ENCODE measurements at regions not wholly inside any gene's neighbourhood (a gene's known extent, or its start where the extent isn't known, plus 50 kb on each side); places are given as distances from the start of the nearest gene placed in this dataset.
A peak's percentile ranks its signal among the peaks of the same experiment; 100 is the strongest.

DNA sequence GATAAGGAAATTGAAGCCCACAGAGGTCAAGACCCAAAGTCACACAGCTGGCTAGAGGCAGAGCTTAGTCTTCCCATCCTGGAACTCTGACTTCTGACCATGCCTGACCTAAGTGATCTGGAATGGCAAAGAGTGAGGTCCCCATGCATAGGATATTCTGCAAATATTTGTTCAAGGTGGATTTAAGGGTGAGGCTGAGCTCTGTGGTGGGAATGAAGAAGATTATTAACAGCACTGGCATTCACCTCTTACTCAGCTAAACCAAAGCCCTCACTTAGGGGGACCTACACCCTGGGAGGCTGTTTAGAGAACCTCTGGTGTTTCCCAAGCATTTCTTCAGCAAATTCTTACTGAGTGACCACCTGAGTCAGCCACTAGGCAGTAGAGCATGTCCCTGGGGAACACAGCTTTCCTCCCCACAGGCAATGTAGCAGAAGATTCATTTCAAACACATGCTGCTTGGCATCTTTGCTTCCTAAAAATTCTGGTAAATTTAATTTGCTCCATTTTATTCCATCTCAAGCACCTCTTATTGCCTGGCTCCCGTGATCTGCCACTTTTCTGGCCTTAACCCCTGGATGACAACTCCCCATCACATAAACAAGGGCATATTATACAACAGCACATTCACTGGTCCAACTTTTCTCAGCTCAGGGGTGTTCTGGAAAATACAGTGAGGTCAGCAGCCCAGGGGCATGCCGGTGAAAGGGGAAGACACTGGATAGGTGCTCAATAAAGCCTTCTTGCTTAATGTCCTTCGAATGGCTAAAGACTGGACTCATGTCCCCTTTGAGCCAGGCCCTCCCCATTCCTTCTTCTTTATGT, 176.0 kb downstream of the ABHD5 start:
- DNase-seq (ENCODE audit: low read depth): no peak

- DNase-seq (ENCODE audit: low read depth): no peak
Measured at GRCh38 chr3:43867436-43868072, 176.8 kb downstream of the ABHD5 start.

DNA sequence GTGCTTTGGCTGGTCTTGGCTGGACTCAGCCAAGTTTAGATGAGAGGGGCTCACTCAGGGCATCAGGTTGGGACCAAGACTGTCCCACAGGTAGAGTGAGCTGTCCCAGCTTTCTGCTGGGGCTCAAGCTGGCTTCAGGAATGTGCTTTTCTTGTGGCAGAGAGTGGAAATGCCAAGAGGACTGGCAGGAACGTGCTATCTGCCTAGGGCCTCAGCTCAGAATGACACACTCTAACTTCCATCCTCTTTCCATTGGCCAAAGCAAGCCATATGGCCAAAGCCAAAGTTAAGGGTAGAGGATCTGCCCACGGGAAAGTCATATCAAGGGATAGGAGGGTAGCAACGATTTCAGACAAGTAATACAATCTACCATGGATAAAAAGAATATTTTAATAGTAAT, 178.8 kb downstream of the ABHD5 start:
- DNase-seq (ENCODE audit: low read depth): no peak

DNA sequence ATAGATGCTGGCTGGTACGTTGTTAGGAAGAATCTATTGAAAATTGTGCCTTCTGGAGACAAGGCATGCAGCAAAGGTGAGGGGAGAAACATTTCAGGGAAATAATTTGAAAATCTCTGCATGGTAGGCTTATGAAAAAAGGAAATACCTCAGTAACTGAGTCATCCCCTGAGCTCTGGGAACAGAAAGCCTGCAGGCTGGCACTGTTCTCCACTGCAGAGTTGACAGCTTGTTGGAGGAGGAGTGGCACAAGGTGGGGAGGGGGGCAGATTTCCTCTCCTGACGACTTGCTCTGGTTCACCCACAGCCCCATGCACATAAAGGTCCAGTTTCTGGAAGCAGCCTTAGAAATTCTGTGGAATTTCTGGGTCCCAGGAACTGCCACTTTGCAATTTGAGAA, 179.4 kb downstream of the ABHD5 start:
- no peak for DNase-seq (ENCODE audit: low read depth)

DNA sequence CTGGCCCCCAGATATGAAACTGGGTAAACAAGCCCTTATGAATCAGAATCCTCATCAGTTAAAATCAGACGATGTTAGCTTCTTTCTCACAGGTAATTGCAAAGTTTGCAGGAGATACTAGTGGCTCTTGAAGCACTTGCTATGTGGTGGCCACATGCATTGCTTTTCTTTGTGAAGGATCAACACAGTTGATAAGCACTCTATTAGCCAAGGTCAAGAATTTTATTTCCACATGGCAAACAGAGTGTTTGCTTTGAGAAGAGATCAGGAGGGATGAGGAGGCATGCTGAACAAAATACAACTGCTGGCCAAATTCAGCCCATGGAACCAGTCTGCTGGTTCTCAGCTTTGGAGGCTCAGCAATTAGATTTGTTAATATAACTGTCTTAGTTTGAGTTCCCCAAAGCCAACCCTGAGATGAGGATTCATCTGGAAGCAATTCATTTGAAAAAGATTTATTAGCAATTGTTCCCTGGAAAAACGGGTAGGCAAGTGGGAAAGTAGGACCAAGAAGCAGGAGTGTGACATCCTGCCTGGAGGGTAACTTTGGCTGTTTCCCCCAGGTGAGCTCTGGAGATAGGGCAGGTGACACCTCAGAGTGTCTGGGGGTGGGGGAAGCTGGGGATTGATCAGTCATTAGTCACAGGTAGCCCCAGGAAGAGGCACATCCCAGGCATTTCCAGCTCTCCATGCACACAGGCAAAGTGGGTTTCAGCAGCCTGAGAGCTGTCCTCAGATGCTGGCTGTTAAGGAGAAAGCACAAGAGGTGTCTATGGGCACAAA, 180.3 kb downstream of the ABHD5 start:
- no peak for DNase-seq (ENCODE audit: low read depth)

- no peak for DNase-seq (ENCODE audit: low read depth)
Measured at GRCh38 chr3:43871627-43872245, 181.0 kb downstream of the ABHD5 start.

- no peak for DNase-seq (ENCODE audit: low read depth)
Measured at GRCh38 chr3:43872301-43872700, 181.6 kb downstream of the ABHD5 start.

DNA sequence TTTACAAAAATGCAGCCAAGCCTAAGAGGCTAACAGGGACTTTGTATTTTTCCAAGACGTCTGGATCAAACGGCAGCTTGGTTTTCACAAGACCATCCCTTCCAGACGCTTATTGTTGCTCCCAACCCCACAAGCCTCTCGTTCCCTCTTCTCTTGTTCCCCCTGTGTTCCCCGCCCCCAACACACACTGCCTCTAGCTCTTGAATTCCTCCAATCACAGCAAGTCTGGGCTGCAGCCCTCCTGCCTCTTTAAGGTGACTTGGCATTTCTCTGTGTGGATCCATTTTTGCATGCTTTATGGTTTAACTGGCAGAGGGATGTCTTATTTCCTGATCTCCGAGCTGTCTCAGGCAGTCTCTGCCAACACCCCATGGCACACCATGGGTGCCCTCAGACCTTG, 182.2 kb downstream of the ABHD5 start:
- DNase-seq (ENCODE audit: low read depth): no peak

DNA sequence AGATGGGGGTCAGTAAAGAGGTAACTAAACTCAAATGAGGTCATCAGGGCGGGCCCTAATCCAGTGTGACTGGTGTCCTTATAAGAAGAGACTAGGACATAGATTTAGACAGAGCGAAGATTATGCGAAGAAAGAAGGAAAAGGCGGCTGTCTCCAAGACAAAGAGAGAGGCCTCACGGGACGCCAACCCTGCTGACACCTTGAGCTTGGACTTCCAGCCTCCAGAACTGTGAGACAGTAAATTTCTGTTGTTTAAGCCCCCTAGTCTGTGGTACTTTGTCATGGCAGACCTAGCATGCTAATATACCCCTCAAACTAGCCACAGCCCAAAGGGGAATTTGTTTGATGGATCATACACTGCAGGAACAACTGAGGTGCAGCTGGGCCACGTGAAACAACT, 183.0 kb downstream of the ABHD5 start:
- DNase-seq (ENCODE audit: low read depth): no peak

- DNase-seq (ENCODE audit: low read depth): no peak
Measured at GRCh38 chr3:43874290-43874689, 183.6 kb downstream of the ABHD5 start.

DNA sequence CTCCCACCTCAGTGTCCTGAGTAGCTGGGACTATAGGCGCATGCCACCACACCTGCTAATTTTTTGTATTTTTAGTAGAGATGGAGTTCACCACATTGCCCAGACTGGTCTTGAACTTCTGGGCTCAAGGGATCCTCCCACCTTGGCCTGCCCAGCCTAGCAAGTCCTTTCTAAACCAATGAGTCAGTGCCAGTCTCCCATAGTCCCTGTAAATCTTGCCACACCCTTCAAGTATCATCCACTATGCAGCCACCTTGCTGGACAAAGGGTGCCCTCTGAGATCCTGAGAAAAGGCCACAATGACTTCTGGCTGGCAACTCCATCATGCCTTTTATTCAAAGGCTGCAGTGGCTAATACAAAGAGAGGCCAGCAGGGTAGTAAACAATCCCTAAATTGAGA, 184.0 kb downstream of the ABHD5 start:
- no peak for DNase-seq (ENCODE audit: low read depth)

GRCh38 chr3:43876648-43877047, 185.9 kb downstream of the ABHD5 start:
- DNase-seq (ENCODE audit: low read depth): no peak

DNA sequence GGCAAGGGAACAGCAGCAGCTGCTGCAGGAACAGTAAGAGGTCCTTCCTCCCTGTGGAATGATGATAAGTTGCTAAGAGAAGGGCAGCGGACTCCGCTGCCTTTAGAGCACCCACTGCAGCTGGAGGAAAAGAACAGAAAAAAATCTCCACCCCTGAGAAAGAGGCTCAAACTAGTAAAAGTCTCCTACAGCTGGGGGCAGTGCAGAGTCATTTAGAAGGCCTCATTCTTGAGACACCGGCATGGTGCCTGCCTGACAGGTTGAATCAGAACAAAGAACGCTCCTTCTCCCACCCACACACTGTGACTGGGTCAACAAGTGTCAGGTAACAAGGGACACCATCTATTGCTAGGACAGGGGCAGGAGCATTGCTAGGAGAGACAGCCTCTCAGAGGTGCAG, 188.4 kb downstream of the ABHD5 start:
- DNase-seq (ENCODE audit: low read depth): no peak

- DNase-seq (ENCODE audit: low read depth): no peak
Measured at GRCh38 chr3:43882976-43883680, 192.4 kb downstream of the ABHD5 start.

DNA sequence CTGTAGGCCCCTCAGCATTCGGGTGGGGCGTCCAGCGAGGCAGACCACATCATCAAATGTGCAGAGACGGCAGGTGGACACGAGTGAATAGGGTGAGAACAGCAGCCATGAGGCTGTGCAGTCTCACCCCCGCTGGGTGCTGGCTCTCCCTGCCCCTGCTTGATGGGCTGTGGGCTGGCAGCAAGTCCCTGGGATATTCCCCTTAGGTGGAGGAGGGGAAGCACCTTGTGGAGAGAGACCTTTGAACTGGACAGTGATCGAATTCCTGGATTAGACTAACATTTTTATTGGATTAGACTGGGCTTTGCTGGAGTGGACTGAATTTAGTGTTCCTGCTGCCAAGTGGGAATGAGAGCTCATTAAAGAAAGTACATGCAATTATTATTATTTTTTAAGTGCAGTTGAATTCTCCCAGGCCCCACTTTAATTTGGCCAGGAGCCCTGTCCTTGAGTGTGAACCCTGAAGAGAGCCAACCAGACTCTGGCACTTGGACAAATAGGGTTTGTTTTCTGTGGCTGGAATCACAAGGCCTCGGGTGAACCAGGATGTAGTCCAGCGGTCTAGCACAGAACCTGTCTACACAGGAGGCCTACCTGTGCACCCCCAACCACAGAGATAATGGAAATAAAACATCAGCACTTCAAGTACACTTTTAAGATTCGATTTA, 193.1 kb downstream of the ABHD5 start:
- DNase-seq (ENCODE audit: low read depth): no peak

DNA sequence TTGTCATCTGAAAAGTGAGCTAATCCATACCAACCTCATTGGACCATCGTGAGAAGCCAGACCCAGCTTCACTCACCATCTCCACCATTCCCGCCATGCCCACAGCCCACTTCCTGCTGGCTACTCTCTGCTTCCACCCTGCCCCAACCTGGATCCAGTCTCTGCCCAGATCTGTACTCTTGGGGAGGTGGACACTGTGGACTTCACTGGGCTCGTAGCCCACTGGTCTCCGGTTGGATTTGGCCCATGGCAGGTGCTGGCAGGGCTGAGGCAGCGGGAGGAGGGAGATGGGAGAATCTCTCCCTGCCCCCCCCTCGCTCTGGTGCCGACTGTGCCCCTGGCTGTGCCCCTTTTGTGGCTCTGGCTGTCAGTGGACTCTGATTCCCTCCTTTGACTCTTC, 193.8 kb downstream of the ABHD5 start:
- no peak for DNase-seq (ENCODE audit: low read depth)

DNA sequence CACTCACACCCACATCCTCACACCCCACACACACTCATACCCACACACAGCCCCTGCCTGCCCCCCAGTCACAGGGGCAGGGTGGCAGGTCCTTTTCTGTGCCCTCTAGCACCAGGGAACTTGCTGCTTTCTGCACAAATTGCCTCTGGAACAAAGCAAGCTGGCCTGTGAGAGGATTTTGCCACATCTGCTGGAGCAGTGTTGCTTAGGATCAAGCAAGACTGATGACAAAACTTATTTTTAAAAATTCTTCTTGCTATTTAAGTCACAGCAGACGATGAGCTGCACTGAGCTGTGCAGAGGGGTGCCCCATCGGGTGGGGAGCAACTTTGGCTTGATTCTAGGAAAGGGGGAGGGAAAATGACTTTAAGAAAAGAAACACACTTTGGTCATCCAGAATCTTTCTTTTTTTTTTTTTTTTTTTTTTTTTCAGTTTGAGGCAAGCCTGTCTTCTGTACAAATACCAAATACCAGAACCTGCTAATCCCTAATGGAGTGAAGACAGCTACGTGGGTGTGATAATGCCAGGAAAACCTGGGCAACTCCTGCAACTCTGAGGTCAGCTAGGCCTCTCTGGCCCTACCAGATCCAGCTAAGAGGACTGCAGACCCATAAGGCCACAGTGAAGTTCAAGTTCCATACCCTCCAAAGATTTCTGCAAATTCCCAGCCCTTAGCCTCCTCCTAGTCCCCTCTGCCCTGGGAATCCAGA, 195.3 kb downstream of the ABHD5 start:
- no peak for DNase-seq (ENCODE audit: low read depth)

GRCh38 chr3:43892061-43892460, 201.3 kb downstream of the ABHD5 start:
- DNase-seq (ENCODE audit: low read depth): no peak

DNA sequence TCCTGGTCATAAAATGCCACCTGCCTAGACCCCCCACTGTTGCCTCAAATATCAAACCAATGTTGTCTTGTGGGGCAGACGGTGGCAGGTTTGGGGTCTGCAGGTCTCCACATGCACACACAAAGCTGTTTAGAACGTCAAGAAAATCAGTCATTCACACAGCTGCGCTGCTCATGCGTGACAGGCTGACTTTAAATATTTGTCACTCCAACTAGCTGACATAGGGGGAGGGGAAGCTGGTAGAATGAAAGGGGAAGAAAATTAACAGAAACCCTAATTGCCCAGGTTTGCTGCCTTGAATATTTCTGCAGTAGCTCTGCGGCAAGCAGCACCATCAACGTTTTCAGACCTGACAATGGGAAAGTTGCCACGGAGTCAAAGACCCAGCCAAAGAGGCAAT, 201.8 kb downstream of the ABHD5 start:
- no peak for DNase-seq (ENCODE audit: low read depth)

GRCh38 chr3:43893727-43894126, 203.0 kb downstream of the ABHD5 start:
- DNase-seq (ENCODE audit: low read depth): peak; percentile 3

Data from activated T-cell treated with anti-CD3 and anti-CD28 coated beads for 24 hours (primary cell).